K562 (cell line): ENCODE measurements at regions not wholly inside any gene's neighbourhood (a gene's known extent, or its start where the extent isn't known, plus 50 kb on each side); places are given as distances from the start of the nearest gene placed in this dataset.

Source experiments
- ATAC-seq: fragments of 200-7000 bp; cut with Tn5 transposase; 3 replicates; pipeline ENCODE4 v1.9.1; 2020; ENCODE audit warnings: moderate library complexity
- BruUV-seq: library from RNA; stranded (reverse); fragments of 400-500 nt; replicated peaks from 2 replicates; lab custom pipeline; 2021; lab: Mats Ljungman, UMichigan
- CTCF ChIA-PET: fragments of 300-600 bp; formaldehyde crosslinking; extraction: SDS; loops from one replicate; lab custom pipeline; 2021; ENCODE audit warnings: low intra/inter-chr PET ratio; lab: Yijun Ruan, JAX
- POLR2A ChIA-PET: fragments of 300-600, 350-650 bp; sonication (Branson Sonifier 250); formaldehyde crosslinking; extraction: SDS; loops from one replicate; lab custom pipeline; 2021; ENCODE audit warnings: antibody characterized with exemption, inconsistent platforms; lab: Yijun Ruan, JAX
- DNase-seq, 4 experiments: peaks; one replicate each; pipeline versions ENCODE4 v3.0.0 to v3.0.0-alpha.2; 2011 to 2018; ENCODE audit warnings: low spot score in 3 of 4, mixed read lengths in 3 of 4; ENCODE audit errors: extremely low read depth in 1 of 4
- FAIRE-seq: peaks from 2 replicates; lab custom pipeline; 2011; peaks lifted over from hg19 to GRCh38; lab: Jason Lieb, UNC
- H2AFZ ChIP-seq: 2 replicates; pipeline ENCODE4 v1.6.0; 2011; ENCODE audit warnings: low read depth, low read length, control low read depth, inconsistent platforms
- H3K27ac ChIP-seq: fragments of 200-600 bp; 3 replicates; pipeline ENCODE4 v1.8.0; 2011; ENCODE audit warnings: low read depth, mild to moderate bottlenecking, control low read depth, inconsistent platforms, low read length, moderate library complexity, mixed read lengths; ENCODE audit errors: extremely low read depth
- H3K27me3 ChIP-seq, 2 experiments: fragments of 300-600 bp in 1 of 2; 2 replicates in 1 of 2; 3 replicates in 1 of 2; pipeline versions ENCODE4 v1.6.0 to v1.8.0; 2011; ENCODE audit warnings: inconsistent platforms in 2 of 2, low read length in 2 of 2, mild to moderate bottlenecking in 1 of 2, mixed read lengths in 1 of 2, moderate library complexity in 1 of 2; ENCODE audit not compliant: control insufficient read depth in 2 of 2, insufficient read depth in 2 of 2
- H3K36me3 ChIP-seq: fragments of 300-600 bp; 3 replicates; pipeline ENCODE4 v1.8.0; 2011; ENCODE audit warnings: mild to moderate bottlenecking, low read length, inconsistent platforms; ENCODE audit not compliant: control insufficient read depth, insufficient read depth
- H3K4me1 ChIP-seq, 2 experiments: fragments of 200-600 bp in 1 of 2; replicated peaks in 1 of 2; 2 replicates in 1 of 2; 3 replicates in 1 of 2; pipeline versions ENCODE4 v1.5.1 to v1.8.0; 2011; ENCODE audit warnings: inconsistent platforms in 2 of 2, low read length in 2 of 2, mild to moderate bottlenecking in 1 of 2, mixed read lengths in 1 of 2, moderate library complexity in 1 of 2; ENCODE audit not compliant: control insufficient read depth in 2 of 2, insufficient read depth in 2 of 2
- H3K4me2 ChIP-seq: 2 replicates; pipeline ENCODE4 v1.6.1; 2011; ENCODE audit warnings: low read length, control low read depth, inconsistent platforms, mixed read lengths; ENCODE audit not compliant: insufficient read depth
- H3K4me3 ChIP-seq: fragments of 200-600 bp; sonication (generic), shearing (Covaris generic); 2 replicates; pipeline ENCODE4 v1.5.1; 2016; ENCODE audit warnings: control low read depth, inconsistent platforms
- H3K79me2 ChIP-seq: fragments of 200-600 bp; 3 replicates; pipeline ENCODE4 v1.8.0; 2011; ENCODE audit warnings: low read length, inconsistent platforms; ENCODE audit not compliant: control insufficient read depth, insufficient read depth
- H3K9ac ChIP-seq, 2 experiments: 2 replicates each; pipeline versions ENCODE4 v1.6.0 to v1.6.1; 2011; ENCODE audit warnings: low read depth in 2 of 2, low read length in 2 of 2, control low read depth in 1 of 2, inconsistent platforms in 1 of 2, mild to moderate bottlenecking in 1 of 2, mixed read lengths in 1 of 2; ENCODE audit not compliant: insufficient read depth in 1 of 2
- H3K9me1 ChIP-seq: one replicate; pipeline ENCODE4 v1.6.0; 2011; ENCODE audit warnings: inconsistent platforms, mild to moderate bottlenecking, low read length, moderate library complexity; ENCODE audit not compliant: control insufficient read depth, insufficient read depth
- H3K9me3 ChIP-seq: replicated peaks from 2 replicates; pipeline ENCODE4 v1.5.1; 2011; ENCODE audit warnings: low read depth, low read length, inconsistent platforms; ENCODE audit not compliant: control insufficient read depth, insufficient read depth
- H4K20me1 ChIP-seq: replicated peaks from 2 replicates; pipeline ENCODE4 v1.6.1; 2011; ENCODE audit warnings: low read length, inconsistent platforms, mixed read lengths; ENCODE audit not compliant: control insufficient read depth, insufficient read depth
- BRF1 ChIP-seq: IDR thresholded peaks from 3 replicates; pipeline ENCODE4 v1.6.1; 2011; ENCODE audit warnings: borderline replicate concordance, mild to moderate bottlenecking; ENCODE audit not compliant: insufficient read length; ENCODE audit errors: extremely low read depth
- CHD4 ChIP-seq: fragments of 200-600 bp; sonication (generic); IDR thresholded peaks from 3 replicates; pipeline ENCODE4 v1.6.1; 2012; ENCODE audit warnings: low read depth, mild to moderate bottlenecking, mixed read lengths, low read length, inconsistent platforms; ENCODE audit not compliant: insufficient read depth, insufficient replicate concordance, poor library complexity, severe bottlenecking
- DDX20 ChIP-seq: fragments of 450-650 bp; IDR thresholded peaks from 2 replicates; pipeline ENCODE4 v1.6.1; 2016; ENCODE audit warnings: missing genetic modification characterization, low read depth, mild to moderate bottlenecking, missing compliant biosample characterization, moderate library complexity
- HNRNPK ChIP-seq: fragments of 200-400 bp; formaldehyde crosslinking; IDR thresholded peaks from one replicate; pipeline ENCODE4 v1.6.1; 2018; ENCODE audit warnings: mild to moderate bottlenecking, low read depth, low read length; ENCODE audit not compliant: poor library complexity, severe bottlenecking
- NRF1 ChIP-seq, 2 experiments: fragments of 450-650 bp; IDR thresholded peaks in 1 of 2; conservative IDR thresholded peaks in 1 of 2; 2 replicates each; pipeline ENCODE4 v1.6.1; 2014; ENCODE audit warnings: mild to moderate bottlenecking in 2 of 2
- SP1 ChIP-seq: sonication (generic); formaldehyde crosslinking; IDR thresholded peaks from 2 replicates; pipeline ENCODE4 v1.8.1; 2022; ENCODE audit warnings: mild to moderate bottlenecking, missing genetic modification reagents
- ZC3H4 ChIP-seq: sonication (generic); formaldehyde crosslinking; IDR thresholded peaks from 2 replicates; pipeline ENCODE4 v1.9.0; 2021; ENCODE audit warnings: missing genetic modification reagents, borderline replicate concordance
- ZKSCAN3 ChIP-seq: fragments of 250-450 bp; sonication (Bioruptor Pico); IDR thresholded peaks from 2 replicates; pipeline ENCODE4 v1.4.0; 2020
- WGBS: fragments of 100-300 bp; shearing (Covaris generic); methylation state at CpG from one replicate; pipeline ENCODE4 v1.1.6; 2016; ENCODE audit warnings: low coverage, mixed read lengths; ENCODE audit not compliant: insufficient coverage; ENCODE audit errors: missing lambda C conversion rate; 5-methylcytosine and 5-hydroxymethylcytosine counted together
- in situ Hi-C: fragments of 300-500 bp; cut with MboI; formaldehyde crosslinking; loops from 4 replicates; pipeline ENCODE4 v1.15.0; 2018; ENCODE audit warnings: inconsistent platforms, mixed read lengths
- intact Hi-C: fragments of 100-400 bp; cut with micrococcal nuclease; formaldehyde crosslinking; loops from 2 replicates; pipeline ENCODE4 v1.14.2; 2022
- TF ChIP-seq, protein P1 (sequence below): fragments of 450-650 bp; IDR thresholded peaks from 2 replicates; pipeline ENCODE4 v1.7.1; 2018; ENCODE audit warnings: mild to moderate bottlenecking, low read depth; ENCODE audit not compliant: partially characterized antibody
- TF ChIP-seq, protein P2 (sequence below): fragments of 250-450 bp; sonication (Bioruptor Pico); IDR thresholded peaks from 2 replicates; pipeline ENCODE4 v1.4.0; 2020; ENCODE audit warnings: mild to moderate bottlenecking

DNA sequence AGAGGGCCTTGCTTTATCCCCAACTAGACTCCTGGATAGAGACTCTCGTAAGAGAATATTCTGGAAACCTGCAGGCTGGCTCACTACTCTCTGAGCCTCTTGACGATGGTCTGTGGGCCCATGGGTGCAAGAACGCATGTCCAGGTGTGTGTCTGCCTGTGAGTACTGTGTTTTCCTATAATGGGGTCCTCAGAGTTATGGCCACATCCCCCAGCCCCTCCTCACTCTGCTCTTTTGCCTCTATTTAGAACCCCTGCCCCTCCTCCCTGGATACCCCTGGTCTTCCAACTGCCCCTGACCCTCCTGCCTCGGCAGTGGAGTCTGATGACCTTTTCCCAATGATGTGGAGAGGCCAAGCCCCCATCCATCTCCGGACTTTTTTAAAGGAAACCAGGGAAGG lies 148.1 kb downstream of the ZFP36L2 start:
- Histone ChIP-seq H2AFZ (no peak overlapping the region), H3K27me3 (no peaks in the 10 kb centered on the region), H3K9me1 (no peaks in the 10 kb centered on the region), H3K79me2 (no peaks in the 10 kb centered on the region), H4K20me1 (no peaks in the 10 kb centered on the region), H3K4me3 (no peak overlapping the region), H3K4me1 (peaks cover 23 to 29% of the 10 kb centered on the region in 2 experiments), H3K9me3 (no peaks in the 10 kb centered on the region), H3K27ac (no peak overlapping the region), H3K36me3 (no peaks in the 10 kb centered on the region), H3K9ac (no peak overlapping the region), H3K4me2 (no peak overlapping the region)
- DNase-seq, result no peak
- in situ Hi-C loops (no loop called here), intact Hi-C loops (no loop called here)
- 43% methylated on average over 5 of the region's 5 CpGs for WGBS
- TF ChIP-seq, protein P1, sequence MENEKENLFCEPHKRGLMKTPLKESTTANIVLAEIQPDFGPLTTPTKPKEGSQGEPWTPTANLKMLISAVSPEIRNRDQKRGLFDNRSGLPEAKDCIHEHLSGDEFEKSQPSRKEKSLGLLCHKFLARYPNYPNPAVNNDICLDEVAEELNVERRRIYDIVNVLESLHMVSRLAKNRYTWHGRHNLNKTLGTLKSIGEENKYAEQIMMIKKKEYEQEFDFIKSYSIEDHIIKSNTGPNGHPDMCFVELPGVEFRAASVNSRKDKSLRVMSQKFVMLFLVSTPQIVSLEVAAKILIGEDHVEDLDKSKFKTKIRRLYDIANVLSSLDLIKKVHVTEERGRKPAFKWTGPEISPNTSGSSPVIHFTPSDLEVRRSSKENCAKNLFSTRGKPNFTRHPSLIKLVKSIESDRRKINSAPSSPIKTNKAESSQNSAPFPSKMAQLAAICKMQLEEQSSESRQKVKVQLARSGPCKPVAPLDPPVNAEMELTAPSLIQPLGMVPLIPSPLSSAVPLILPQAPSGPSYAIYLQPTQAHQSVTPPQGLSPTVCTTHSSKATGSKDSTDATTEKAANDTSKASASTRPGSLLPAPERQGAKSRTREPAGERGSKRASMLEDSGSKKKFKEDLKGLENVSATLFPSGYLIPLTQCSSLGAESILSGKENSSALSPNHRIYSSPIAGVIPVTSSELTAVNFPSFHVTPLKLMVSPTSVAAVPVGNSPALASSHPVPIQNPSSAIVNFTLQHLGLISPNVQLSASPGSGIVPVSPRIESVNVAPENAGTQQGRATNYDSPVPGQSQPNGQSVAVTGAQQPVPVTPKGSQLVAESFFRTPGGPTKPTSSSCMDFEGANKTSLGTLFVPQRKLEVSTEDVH, result no peak
- TF ChIP-seq ZKSCAN3 (CRISPR knock-in tag) (no peak), BRF1 (no peak), CHD4 (no peak), SP1 (CRISPR knock-in tag) (no peak), NRF1 (conservative IDR thresholded peaks at IDR 0.05 in 1 of 2, IDR thresholded peaks at IDR 0.05 in 1 of 2) (no peak), HNRNPK (no peak), DDX20 (no peak), ZC3H4 (CRISPR knock-in tag) (no peak)
- TF ChIP-seq, protein P2, sequence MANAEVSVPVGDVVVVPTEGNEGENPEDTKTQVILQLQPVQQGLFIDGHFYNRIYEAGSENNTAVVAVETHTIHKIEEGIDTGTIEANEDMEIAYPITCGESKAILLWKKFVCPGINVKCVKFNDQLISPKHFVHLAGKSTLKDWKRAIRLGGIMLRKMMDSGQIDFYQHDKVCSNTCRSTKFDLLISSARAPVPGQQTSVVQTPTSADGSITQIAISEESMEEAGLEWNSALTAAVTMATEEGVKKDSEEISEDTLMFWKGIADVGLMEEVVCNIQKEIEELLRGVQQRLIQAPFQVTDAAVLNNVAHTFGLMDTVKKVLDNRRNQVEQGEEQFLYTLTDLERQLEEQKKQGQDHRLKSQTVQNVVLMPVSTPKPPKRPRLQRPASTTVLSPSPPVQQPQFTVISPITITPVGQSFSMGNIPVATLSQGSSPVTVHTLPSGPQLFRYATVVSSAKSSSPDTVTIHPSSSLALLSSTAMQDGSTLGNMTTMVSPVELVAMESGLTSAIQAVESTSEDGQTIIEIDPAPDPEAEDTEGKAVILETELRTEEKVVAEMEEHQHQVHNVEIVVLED (CRISPR knock-in tag), result no peak
- BruUV-seq, result no TSS peak
- POLR2A ChIA-PET, result interaction anchor here (0.6 to 1.0 kb wide), 3 partner anchors 9 to 27 kb away, joined by 3 to 4 read pairs (median 3); no protein-coding TSS in a partner anchor
- no peak for ATAC-seq
- CTCF ChIA-PET, result no interaction called here
- no peak for FAIRE-seq
